GM19025 (cell line): ENCODE measurements at regions not wholly inside any gene's neighbourhood (a gene's known extent, or its start where the extent isn't known, plus 50 kb on each side); places are given as distances from the start of the nearest gene placed in this dataset.
A peak's percentile ranks its signal among the peaks of the same experiment; 100 is the strongest.

Experiments used
- ATAC-seq: cut with Tn5 transposase; IDR thresholded peaks from one replicate; pipeline ENCODE4 v1.9.1; 2021; ENCODE audit warnings: mild to moderate bottlenecking, low read depth, moderate library complexity; ENCODE audit not compliant: unreplicated experiment

DNA sequence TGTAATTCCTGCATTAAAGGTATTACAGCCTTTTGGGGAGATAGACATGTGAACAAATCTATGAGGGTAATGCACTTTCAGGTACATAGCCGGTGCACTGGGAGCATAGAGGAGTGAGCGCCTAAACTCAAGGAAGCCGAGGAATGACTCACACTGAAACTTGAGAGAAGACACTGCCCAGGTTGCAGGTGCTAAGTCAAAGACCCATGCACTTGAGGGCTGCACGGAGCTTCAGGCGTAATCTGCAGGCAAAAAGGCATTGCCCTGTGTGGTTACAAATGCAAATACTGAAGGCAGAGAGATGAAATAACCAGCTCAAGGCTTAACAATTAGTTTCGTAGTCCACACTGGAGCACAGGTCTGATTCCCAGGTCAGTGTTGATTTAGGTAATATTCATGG, 51.0 kb upstream of the OSBPL3 start:
- peak; percentile 96 for ATAC-seq
